ENCODE measurements at regions not wholly inside any gene's neighbourhood (a gene's known extent, or its start where the extent isn't known, plus 50 kb on each side); places are given as distances from the start of the nearest gene placed in this dataset.

DNA sequence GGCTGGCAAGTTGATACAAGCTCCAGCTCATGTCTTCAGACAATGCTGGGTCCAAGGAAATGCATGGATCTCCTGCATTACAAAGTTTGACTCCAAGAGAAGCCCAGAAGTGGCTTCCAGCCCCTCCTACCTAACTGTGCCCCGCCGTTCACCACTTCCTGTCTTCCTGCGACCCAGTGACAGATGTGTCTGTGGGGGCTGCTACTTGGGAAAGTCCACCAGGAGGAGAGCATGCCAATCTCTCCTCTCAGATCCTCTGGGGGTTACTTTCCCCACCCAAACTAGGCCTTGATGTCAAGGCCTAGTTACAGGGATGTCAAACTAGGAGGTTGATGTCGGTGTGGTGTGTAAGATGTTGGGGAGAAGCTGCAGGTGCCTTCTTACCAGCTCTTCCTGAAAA is 133.6 kb upstream of the RASGRP1 start:
- DNase-seq, result no peak

DNA sequence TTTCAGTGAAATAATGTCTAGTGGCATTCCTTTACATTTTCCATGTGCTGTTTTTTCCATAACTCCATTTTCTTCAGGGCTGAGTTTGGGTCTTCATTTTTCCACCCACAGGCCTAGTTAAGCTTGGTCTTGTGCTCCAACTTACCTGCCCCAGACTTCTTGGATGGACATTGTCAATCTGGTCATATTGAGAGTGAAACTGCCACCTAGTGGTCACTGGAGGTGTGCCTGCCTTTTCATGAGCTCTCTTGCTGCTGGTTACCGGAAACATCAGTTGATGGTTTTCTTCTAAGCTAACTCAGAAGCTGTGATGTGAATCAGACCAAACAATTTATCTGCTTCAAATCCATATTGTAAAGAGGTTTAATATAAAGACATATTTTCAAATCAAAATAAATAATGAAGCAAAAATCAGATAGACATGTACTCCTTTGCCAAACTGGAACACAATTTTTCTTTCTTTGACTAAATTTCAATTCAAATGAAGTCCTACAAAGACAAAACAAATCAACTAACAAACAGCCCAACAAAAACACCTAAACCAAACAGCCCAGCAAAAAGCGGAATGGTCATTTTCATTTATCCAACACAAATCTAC is 135.1 kb upstream of the RASGRP1 start:
- DNase-seq, result peak; percentile 11

DNA sequence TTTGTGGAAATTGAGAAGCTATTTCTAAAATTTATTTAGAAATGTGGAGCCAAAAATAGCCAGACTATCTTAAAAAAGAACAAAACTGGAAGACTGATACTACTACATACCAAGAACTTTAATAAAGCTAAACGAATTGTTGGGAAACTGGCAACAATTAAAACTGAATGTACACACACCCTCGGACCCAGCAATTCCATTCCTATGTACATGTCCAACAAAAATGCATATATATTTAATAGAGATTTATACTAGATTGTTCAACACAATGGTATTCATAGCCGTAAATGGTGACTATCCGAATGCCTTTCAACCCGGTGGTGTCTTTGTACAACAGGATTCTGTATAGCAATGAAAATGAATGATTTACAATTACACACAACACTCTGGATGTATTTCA is 136.5 kb upstream of the RASGRP1 start:
- no peak for DNase-seq

DNA sequence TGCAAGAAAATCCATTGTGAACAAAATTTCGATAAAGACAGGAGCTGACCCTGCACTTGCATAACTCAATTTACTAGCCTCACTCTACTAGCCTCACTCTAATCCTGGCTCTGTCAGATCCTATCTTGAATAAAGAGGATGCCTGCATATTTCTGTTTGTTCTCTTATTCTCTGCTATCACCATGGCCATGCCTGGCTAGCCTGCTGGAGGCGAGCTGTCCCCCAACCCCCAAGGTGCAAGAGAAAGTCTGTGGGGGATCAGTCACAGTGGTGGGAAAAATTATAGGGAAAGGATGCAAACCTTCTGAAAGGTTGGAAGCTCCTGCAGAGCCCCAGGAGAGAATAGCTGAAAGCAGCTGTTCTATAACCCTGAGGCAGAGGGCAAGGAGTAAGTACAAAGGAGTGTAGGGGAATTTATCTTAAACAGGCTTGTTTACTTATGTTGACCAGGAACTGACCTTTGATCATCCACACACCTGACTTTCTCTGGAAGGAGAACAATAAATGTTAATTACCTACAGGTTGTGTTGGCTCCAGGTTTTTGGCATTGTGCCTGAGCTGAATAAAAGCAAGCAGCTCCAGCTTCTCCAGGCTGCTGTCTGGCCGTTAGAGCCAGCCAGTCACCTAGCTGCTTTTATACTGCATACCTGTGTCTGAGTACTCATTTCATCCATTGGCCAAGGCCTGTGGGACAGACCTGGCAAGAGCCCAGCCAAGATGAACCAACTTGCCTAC is 137.7 kb upstream of the RASGRP1 start:
- no peak for DNase-seq

DNA sequence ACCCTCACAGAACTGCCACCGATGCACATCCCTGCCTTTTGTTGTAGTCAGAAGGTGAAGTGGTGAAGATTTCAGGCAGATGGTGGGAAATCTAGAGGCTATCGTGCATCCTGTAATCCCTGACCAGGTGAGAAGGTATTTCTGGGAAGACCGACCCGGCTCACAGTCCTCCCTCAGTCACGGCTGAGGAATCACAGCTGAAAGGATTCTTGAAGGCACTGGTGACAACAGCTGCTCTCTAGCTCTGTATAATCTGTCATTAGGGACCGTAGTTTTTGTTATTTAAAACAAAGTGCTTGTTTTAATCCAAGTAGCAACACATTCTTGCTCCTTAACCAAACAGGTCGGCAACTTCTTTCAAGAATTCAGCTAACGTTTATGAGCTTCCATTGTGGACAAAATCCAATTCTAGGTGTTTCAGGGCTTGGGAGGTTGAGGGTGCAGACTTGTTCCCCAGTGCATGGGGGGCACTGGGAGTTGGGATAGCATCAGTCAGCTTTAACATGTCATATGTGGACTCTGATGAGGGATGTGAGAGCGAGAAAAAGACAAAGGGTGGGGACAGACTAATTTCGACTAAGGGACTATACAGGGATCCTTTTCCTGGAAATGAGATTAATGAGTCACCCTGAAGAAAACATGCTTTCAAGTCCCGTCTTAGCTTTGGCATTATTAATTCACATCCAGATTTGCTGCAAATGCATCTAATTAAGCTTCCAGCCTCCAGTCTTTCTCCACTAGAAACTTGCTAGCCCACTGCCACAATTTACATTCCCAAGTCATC is 141.0 kb upstream of the RASGRP1 start:
- no peak for DNase-seq

DNA sequence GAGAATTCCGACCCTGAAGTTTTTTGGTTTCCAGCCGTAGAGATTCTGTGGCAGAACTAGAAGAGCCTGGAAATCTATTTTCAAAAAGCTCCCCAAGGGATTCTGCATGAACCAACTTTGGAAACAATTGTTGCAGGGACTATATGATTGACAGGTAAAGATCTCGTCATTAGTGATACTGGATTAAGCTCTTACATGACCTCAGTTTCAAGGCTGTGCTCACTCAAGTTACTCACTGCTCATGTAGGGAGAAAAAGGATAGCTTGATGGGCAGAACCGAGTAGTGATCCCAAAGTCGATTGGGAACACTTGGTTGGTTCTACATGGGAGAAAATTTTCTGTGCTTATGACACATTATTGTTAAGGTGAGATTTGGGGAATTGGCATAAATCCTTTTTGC is 142.3 kb upstream of the RASGRP1 start:
- no peak for DNase-seq

DNA sequence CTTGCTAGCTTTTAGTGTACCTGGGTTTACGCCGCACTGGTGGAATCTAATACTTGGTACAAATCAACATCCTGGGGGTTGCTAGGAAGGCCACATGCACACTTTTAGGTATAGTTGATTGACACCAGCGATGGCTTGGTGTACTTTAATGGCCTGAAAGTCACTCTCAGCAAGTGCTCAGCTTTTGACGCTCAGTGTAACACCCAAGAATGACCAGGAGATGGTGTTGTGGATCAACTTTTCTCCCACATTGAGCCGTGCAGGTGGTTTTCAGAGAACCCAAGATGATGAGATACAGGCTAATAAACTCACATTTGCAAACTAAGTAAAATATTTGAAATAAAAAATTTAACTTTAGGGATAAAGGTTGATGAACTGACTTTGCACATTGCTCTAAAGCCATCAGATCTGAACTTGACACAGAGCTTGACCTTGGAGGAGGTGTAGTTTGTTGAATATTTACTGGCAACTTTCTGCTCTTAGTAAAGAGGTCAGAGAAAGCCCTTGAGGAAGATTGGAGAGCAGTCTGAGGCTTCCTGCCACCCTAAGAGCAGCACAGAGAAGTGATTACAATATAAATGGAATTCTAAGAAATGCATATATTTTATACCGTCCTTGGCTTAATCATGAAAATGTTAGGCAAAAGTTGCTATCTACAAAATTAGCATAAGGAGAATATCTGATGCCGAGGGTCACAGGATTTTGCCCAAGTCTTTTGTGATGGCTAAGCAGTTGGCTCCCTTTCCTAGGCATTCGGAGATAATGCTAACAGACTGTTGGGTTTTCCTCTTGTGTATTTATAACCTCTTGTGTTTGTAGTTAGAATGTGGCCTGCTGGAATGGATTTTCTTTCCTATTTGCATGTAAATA is 143.4 kb upstream of the RASGRP1 start:
- peak; percentile 4 for DNase-seq

DNA sequence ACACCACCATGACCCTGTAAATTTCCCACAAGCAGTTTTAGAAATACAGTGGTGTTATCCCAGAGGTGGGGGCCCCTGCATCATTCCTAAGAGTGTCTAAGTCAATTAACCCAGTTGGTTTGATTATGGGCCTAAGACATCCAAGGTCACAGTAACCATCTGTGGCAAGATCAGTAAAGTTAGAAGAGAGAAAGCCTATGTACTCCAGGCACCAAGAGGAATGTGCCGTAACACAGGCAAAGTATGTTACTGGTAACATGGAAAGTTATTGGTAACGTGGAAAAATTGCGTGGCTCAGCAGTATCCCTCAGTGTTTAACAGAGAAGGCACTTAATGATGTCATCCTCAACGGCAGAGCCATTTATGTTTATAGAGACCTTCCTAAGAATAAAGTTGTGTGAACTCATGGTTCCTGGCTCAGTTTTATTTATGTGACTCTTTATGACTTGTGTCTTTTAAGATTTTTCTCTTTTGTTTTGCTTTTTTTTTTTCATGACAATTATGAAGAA is 144.1 kb upstream of the RASGRP1 start:
- no peak for DNase-seq

DNA sequence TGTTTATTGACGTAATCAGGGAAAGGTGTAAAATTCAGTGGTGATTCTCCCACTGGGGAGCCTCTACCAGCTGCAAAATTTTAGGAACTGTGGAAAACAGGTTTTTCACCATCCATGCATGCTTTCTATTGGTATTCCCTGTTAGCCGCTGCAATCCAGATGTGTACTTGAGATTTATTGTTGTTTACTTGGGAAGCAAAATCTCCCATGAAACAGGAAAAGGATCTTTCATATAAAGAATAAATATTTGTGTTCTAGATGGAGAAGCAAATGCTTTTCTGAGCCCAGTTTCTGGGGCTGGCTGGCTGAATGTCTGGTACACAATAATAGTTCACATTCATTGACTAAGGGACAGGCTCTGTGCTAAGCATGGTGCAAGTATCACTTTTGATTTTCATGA is 144.6 kb upstream of the RASGRP1 start:
- no peak for DNase-seq

DNA sequence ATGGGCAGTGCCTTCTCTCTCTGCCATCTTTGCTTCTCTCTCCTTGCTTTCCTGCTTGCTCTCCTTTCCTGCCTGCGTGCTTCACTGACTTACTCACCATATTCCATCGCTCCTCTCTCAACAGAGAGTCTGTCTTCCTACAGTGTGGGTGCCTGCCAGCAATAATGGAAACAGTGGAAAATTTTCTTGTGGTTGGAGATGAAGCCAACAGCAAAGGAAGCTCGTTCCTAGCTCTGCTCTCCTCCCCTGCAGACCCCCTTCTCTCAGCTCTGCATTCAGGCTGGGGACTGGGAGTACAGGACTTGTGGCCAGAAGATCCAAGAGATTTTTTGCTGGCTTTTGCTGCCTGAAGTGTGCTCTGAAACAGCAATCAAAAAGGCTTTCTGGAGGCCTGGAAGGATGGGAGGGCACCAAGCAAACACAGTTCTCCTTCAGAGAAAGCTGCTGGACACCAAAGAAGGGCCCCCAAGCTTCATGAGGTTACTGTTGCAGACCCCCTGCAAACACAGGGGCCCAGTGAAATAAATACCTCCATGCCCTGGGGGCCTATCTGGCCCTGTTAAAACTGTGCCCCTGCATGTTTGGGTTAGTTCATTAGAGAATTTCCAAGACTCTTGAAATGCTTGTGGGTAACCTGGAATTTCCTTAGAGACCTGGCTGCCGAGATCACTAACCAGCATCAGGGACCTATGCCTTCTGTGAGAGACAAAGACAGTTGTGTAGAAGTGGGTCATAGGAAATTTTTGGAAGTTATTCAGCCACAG is 149.9 kb upstream of the RASGRP1 start:
- no peak for DNase-seq

DNA sequence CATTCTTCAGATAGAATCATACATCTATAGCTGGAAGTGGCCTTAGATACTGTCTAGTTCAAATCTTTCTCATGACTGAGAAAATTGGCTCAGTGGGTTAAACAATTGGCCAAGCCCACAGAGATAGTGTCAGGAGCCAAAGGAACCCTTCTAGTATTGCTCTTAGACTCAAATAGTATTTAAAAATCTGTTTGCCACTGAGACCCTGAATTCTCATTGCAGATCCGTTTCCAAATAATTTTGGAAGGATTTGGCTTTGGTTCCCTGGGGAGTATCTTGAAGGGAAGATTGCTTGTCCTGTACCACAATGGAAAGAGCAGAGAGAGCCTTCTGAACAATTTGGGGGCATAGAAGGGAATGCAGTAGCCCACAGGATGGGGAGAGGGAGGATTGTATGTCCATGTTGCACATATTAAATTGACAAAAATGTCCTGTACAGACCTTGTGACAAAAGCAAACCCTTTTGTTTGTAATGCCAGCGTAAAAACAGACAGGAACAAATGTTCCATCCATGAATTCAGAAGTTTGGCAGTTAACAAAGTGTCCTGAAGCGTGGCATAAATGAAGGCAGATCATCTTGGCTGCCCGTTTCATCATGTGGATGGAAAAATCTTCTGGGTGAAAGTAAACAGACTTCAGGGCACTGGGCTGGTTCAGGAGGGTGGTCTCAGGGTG is 156.4 kb upstream of the RASGRP1 start:
- no peak for DNase-seq

DNA sequence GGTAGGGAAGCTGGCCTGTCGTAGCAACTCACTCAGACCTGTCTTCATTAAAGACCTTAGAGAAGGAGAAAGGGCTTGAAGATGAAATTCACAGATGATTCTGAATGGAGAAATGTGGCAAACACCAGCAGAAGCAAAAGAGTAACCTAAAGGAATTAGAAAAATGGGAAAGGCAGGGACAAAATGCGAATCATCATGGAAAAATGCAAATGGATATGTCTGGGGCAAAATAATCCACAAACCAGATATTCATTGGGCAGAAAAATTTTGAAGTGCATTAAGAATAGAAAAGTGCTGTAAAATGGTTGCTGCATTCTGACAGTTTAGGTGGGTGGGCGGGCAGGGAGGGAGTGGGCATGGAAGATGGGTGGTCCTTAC is 156.9 kb upstream of the RASGRP1 start:
- no peak for DNase-seq

DNA sequence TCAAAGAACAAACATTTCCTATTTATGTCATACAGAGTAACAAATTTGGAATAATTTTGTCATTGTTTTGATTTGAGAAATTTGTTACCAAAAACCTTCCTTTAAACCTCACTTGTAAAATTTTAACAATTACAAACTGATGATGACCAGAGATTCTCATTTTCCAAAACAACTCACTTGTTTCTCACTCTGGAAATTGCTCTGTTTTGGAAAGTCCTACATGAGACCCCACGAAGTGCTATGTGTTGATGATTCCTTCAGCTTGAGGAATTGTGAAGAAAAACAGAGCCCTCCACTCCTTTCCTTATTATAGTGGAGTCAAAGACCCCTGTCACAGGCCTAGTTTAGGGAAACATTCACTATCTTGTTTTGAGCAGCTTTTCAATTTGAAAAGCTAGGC is 157.6 kb upstream of the RASGRP1 start:
- no peak for DNase-seq

DNA sequence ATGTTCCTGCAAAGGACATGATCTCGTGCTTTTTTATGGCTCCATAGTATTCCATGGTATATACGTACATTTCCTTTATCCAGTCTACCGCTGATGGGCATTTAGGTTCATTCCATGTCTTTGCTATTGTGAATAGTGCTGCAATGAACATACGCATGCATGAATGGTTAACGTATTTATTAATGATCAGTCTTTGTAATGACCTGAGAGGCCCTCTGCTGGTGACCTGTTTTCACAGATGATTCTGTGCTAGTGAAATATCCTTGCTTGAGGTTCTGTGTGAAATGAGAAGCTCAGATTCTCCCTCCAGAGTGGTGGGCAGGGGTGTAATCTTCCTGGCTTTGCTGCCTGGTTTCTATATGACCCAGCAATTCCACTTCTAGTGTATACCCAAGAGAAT is 160.2 kb upstream of the RASGRP1 start:
- DNase-seq, result no peak

DNA sequence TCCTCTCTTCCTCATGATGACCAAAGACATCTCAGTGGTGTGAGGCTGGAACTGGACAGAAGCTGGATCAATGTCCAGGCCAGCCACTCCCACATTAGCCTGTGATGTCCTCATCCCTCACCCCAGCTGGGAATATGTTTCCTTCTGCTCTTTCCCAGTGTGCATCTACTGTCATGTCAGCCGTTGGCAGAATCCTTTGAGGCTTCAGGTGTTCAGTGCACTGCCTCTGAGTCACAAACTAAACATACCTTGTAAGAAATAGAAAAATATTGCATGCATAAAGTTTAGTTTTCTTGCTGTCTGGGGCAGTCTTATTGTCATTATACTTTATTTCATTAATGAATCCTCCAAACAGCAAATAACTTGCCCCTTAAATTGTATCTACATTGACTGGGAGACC is 161.6 kb upstream of the RASGRP1 start:
- DNase-seq, result no peak

DNA sequence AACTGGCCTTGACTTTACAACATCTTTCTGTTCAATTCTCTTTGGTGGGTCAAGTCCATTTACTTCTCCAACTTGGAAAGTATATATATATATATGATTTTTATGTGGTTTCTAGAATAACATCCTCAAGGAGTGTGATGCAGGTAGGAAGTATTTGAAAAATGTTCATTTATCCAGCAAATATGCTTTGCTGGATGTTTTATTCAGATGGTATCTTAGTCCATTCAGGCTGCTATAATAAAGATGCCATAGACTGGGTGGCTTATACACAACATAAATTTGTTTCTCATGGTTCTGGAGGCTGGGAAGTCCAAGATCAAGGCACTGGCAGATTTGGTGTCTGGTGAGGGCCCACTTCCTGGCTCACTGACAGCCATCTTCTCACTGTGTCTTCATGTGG is 168.7 kb upstream of the RASGRP1 start:
- DNase-seq, result no peak

DNA sequence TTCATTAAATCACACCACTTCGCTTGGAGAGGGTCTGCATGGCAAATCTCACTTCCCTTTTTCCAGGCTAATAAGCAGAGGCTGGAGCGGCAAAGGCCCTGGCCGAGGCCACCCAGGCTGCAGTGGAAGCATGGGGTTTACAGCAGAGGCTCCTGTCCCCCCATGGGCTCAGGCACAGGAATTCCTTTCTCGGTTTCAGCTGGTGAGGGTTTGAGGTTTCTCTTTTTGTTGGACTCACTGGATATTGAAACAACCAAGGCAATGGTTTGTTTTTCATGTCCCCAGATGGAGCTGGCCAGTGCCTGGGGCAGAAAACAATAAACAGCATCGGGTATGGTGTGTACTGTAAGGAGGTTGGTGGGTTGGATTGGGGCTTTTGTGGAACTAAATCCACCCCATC is 175.6 kb upstream of the RASGRP1 start:
- no peak for DNase-seq

DNA sequence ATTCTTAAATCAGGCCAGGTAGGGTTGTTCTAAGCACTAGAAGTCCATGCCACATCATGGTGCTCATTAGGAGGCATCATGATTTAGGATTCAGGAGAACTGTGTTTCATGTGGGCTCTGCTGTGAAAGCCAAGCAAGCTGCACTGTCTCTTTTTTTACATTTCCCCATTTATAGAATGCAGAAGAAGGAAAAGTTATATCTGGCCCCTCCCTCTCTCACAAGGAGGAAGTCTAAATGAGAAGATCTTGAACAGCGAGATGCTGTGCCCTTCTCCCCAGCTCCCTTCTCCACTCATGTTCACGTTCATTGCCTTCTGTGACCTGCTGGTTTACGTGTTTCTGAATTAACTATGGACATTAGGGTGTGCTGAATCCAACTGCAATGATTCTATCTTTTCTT is 178.5 kb upstream of the RASGRP1 start:
- no peak for DNase-seq

DNA sequence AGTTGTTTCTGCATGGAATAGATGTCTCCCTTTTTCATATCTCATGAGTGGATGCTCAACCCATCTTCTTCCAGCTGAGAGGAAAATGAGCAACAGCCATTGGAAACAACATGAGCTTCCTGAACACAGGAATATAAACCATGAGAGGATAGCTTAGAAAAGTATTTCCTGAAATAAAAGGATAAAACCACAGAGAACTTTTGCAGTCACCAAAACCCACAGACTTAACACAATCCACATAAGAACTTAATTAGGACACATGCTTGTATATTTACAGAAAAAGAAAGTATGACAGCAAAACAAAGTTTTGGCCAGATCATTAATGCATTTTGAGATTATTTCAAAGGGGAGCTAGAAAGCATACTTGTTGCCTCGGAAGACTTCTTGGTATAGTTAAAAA is 180.5 kb upstream of the RASGRP1 start:
- DNase-seq, result no peak

DNA sequence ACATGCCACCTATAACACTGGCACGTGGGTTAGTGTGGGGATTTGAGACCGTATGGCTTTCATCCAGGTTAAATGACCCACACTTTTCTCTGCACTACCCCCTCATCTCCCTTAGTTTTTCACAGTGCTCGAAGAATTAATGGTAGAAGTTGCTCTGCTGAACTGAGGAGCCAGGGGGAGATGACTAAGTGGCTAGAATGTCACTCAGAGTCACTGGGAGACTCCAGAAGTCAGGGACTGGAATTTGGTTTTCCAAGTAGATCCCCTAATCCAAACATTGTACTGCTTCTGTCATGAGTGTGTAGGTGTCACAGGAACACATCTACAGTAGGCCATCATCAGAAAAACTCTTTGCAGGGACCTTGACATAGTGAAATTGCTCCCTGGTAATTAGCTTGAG is 181.0 kb upstream of the RASGRP1 start:
- DNase-seq, result no peak

DNA sequence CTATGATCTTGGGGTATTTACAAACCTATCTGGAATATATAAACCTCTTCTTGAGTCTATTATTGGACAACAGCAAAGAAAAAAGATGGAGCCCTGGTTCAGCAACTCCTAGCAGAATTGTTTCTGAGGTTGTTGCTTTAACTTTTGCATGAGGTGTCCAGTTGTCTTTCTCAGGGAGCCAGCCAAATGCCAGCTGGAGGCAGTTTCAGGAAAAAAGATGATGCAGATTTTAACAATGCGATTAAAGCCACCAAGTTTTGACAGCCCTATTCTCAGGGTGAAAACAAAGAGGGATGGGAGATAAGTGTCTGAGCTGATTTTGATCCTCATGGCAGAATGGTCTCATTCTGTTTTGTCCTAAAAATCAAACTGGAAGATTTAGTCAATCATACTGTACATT is 181.6 kb upstream of the RASGRP1 start:
- no peak for DNase-seq

DNA sequence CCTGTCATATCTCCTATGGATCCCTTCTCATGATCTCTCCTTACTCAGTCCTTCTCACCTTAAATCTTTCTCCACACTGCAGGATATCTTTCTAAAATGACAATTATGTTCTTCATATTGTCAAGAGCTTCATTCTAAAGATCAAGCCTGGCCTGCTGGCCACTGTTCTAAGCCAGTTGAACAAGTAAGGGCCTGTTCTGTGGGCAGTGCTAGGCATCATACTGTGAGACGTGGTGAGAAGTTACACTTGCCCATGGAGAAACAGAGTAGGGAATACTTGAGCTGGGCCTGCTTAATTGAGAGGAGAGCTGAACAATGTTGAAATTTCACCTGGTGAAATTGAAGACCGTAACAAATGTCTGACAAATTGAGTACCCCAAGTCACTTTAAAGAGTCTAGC is 184.1 kb upstream of the RASGRP1 start:
- DNase-seq, result no peak

All from SHP77 treated with DMSO at 0.1 percent for 48 hours (cell line).